ENCODE measurements at regions not wholly inside any gene's neighbourhood (a gene's known extent, or its start where the extent isn't known, plus 50 kb on each side); places are given as distances from the start of the nearest gene placed in this dataset.

- Histone ChIP-seq H3K27me3 (no peaks in the 10 kb centered on the region), H3K27ac (replicated peaks in 1 of 4) (no peak overlapping the region), H3K4me3 (no peak overlapping the region), H3K36me3 (no peaks in the 10 kb centered on the region), H3K4me1 (no peaks in the 10 kb centered on the region), H3K9me3 (no peaks in the 10 kb centered on the region)
- 82% methylated on average over 2 of the region's 2 CpGs for WGBS
- no peak for DNase-seq (ENCODE audit: extremely low spot score)
- intact Hi-C loops (cut with DNase I): no loop called here
- TF ChIP-seq POLR2A (IDR thresholded peaks at IDR 0.05; ENCODE audit: low read depth): no peak
- no peak for TF ChIP-seq POLR2AphosphoS5 (IDR thresholded peaks at IDR 0.05)
- no peak for TF ChIP-seq EP300 (IDR thresholded peaks at IDR 0.05)
- TF ChIP-seq CTCF (IDR thresholded peaks at IDR 0.05): no peak
Measured at GRCh38 chr10:108515821-108516220, 1351.3 kb upstream of the SORCS1 start.

- no peaks in the 10 kb centered on the region for H3K4me1 ChIP-seq
- DNase-seq (ENCODE audit: extremely low spot score): no peak
- peaks cover 0 to 13% (median 5%) of the 10 kb centered on the region in 4 donors for H3K9me3 ChIP-seq
- no peaks in the 10 kb centered on the region for H3K27me3 ChIP-seq
- H3K36me3 ChIP-seq: no peaks in the 10 kb centered on the region
- no peak overlapping the region for H3K4me3 ChIP-seq
- no peak overlapping the region for H3K27ac ChIP-seq (replicated peaks in 1 of 4)
- intact Hi-C loops (cut with DNase I): no loop called here
- TF ChIP-seq POLR2AphosphoS5 (IDR thresholded peaks at IDR 0.05) (no peak), EP300 (IDR thresholded peaks at IDR 0.05) (no peak), POLR2A (IDR thresholded peaks at IDR 0.05; ENCODE audit: low read depth) (no peak), CTCF (IDR thresholded peaks at IDR 0.05) (no peak)
- WGBS: 58% methylated on average over 3 of the region's 3 CpGs
Measured at GRCh38 chr10:108500396-108500795, 1335.9 kb upstream of the SORCS1 start.

GRCh38 chr10:108496106-108496505 is 1331.6 kb upstream of the SORCS1 start:
- no peak for DNase-seq (ENCODE audit: extremely low spot score)
- H3K27me3 ChIP-seq: no peaks in the 10 kb centered on the region
- H3K4me1 ChIP-seq: no peaks in the 10 kb centered on the region
- no peaks in the 10 kb centered on the region for H3K9me3 ChIP-seq
- H3K27ac ChIP-seq (replicated peaks in 1 of 4): no peak overlapping the region
- no peak for TF ChIP-seq POLR2AphosphoS5 (IDR thresholded peaks at IDR 0.05)
- no peak for TF ChIP-seq EP300 (IDR thresholded peaks at IDR 0.05)
- TF ChIP-seq POLR2A (IDR thresholded peaks at IDR 0.05; ENCODE audit: low read depth): no peak
- H3K4me3 ChIP-seq: no peak overlapping the region
- no peaks in the 10 kb centered on the region for H3K36me3 ChIP-seq
- intact Hi-C loops (cut with DNase I): no loop called here

GRCh38 chr10:108490944-108491343 is 1326.4 kb upstream of the SORCS1 start:
- no peak for DNase-seq (ENCODE audit: extremely low spot score)
- no peak for TF ChIP-seq CTCF (IDR thresholded peaks at IDR 0.05)
- no peak for TF ChIP-seq EP300 (IDR thresholded peaks at IDR 0.05)
- no peak for TF ChIP-seq POLR2A (IDR thresholded peaks at IDR 0.05; ENCODE audit: low read depth)
- TF ChIP-seq POLR2AphosphoS5 (IDR thresholded peaks at IDR 0.05): no peak
- intact Hi-C loops (cut with DNase I): no loop called here
- Histone ChIP-seq H3K4me1 (no peaks in the 10 kb centered on the region), H3K4me3 (no peak overlapping the region), H3K27ac (replicated peaks in 1 of 4) (no peak overlapping the region), H3K9me3 (no peaks in the 10 kb centered on the region), H3K27me3 (no peaks in the 10 kb centered on the region), H3K36me3 (no peaks in the 10 kb centered on the region)
- 39% methylated on average over 1 of the region's 1 CpG for WGBS

GRCh38 chr10:108471420-108471819 is 1306.9 kb upstream of the SORCS1 start:
- no peak for DNase-seq (ENCODE audit: extremely low spot score)
- no peak overlapping the region for H3K4me3 ChIP-seq
- no peak overlapping the region for H3K27ac ChIP-seq (replicated peaks in 1 of 4)
- no peaks in the 10 kb centered on the region for H3K9me3 ChIP-seq
- intact Hi-C loops (cut with DNase I): no loop called here
- H3K27me3 ChIP-seq: peaks cover 0 to 10% (median 0%) of the 10 kb centered on the region in 4 donors
- no peaks in the 10 kb centered on the region for H3K36me3 ChIP-seq
- WGBS: 100% methylated on average over 1 of the region's 1 CpG
- TF ChIP-seq POLR2AphosphoS5 (IDR thresholded peaks at IDR 0.05) (no peak), POLR2A (IDR thresholded peaks at IDR 0.05; ENCODE audit: low read depth) (no peak), EP300 (IDR thresholded peaks at IDR 0.05) (no peak), CTCF (IDR thresholded peaks at IDR 0.05) (no peak)
- peaks cover 0 to 5% (median 3%) of the 10 kb centered on the region in 4 donors for H3K4me1 ChIP-seq
